DND-41 (cell line): ENCODE measurements at regions not wholly inside any gene's neighbourhood (a gene's known extent, or its start where the extent isn't known, plus 50 kb on each side); places are given as distances from the start of the nearest gene placed in this dataset.

Source experiments
- CTCF ChIP-seq: IDR thresholded peaks from 2 replicates; pipeline ENCODE4 v1.5.1; 2012; ENCODE audit warnings: borderline replicate concordance, low read length, moderate library complexity, mild to moderate bottlenecking; ENCODE audit not compliant: poor library complexity, severe bottlenecking; ENCODE audit errors: extremely low read depth
- EZH2 ChIP-seq: IDR thresholded peaks from 3 replicates; pipeline ENCODE4 v1.6.1; 2012; ENCODE audit warnings: borderline replicate concordance, low read depth, mild to moderate bottlenecking, moderate library complexity, low read length, inconsistent platforms; ENCODE audit not compliant: severe bottlenecking

GRCh38 chr18:44060197-44060596 is 620.5 kb upstream of the SETBP1 start:
- TF ChIP-seq CTCF (no peak), EZH2 (no peak)
